ENCODE measurements at regions not wholly inside any gene's neighbourhood (a gene's known extent, or its start where the extent isn't known, plus 50 kb on each side); places are given as distances from the start of the nearest gene placed in this dataset.
"Not testable (repeated sequence)": the region's sequence is repeated elsewhere in the genome, so short reads cannot be mapped to it uniquely, and the experiment has no call there.

DNA sequence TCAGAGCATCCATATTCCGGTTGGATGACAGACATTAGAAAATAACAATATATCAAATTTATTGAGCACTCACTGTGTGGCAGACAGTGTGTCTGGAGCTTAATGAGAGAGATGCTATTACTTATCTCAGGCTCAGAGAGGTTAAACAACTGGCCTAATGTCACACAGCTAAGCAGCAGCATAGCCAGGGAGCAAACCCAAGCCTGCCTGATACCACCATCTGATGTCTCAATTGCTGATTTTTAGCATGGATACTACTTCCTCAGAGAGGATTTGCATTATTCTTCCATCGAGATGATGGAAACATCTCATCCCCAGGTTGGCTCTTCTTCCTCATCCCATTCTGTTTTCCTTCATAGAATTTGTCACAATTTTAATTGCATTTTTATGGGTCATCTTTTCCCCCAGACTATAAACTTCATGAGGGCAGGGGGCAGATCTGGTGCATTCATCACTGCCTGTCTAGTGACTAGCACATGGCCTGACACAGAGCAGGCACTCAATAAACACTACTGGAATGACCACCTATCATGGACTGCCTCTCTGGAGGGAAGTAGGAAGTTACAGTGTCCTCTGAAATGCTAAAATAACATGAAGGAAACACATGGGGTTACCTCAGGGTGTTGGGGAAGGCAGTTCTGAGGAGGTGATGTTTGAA is 344.8 kb upstream of the CCL2 start:
- DNase-seq: no peak

DNA sequence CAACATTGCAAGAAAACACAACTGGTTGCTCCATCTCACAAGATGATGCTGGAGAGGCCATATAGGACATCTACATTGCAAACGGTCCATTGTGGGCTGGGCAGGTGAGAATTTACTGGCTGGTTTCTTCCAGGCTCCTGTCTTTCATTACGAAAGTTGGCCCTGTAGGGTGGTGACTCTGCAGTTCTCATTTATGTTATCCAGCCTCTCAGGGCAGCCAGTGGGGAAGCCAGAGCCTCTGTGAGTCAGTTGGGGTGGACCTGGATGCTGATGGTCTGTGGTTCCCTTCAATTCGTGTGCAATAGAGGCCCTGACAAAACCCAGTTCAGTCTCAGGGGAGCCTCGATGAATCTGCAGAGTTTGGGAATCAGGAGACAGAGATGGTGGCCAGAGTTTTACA is 341.0 kb upstream of the CCL2 start:
- DNase-seq: no peak

DNA sequence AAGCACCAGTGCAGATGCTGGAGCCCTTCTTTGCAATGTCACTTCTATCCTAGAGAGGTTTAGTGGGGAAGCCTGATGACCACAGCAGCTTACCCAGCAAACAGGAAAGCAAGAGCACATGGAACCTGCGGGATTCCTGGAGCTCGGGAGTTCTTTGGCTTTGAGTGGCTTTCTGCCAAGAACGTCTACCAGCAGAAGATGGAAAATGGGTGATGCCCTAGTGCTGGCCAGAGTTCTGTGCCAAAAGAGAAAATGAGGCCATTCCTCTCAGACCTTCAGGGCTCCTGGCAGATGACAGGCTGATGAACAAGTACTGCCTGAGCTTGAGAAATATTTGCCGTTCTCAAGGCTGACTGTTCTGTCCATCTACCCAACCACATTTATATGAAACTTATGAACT is 332.1 kb upstream of the CCL2 start:
- no peak for DNase-seq

DNA sequence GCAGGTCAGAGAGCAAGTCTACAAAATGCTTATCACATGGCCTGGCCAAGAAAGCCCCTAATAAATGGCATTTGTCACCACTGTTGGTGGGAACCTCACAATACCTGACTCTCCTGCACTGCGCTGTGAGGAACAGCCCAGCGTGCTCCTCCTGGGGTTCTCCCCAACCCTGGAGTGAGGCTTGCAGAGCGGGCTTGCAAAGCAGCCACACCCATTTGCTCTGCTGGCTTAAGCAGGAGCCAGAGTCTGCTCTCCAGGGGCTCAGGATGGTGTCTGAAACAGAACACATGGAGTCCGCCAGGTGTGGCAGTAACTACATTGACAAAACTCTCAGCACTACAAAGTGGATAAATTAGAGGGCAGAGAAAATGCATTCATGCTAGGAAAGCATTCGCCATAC is 331.0 kb upstream of the CCL2 start:
- no peak for DNase-seq

DNA sequence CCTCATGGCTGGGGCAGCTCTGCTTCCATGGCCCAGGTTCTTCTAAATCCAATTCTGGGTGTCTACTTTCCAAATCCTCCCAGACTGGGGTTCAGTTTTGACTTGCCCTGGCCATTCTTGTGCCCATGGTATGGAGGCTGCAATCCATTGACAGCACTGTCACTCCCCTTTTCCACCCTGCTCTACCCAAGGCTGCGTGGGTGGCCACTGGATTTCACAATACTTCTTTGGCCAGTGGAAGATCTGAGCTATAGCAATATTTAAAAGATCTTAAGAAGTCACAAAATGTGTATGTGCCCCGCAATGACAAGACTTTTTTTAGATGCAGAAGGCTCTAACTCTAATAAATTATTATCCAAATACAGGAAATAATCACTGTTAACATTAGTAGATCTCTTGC is 329.4 kb upstream of the CCL2 start:
- no peak for DNase-seq

DNA sequence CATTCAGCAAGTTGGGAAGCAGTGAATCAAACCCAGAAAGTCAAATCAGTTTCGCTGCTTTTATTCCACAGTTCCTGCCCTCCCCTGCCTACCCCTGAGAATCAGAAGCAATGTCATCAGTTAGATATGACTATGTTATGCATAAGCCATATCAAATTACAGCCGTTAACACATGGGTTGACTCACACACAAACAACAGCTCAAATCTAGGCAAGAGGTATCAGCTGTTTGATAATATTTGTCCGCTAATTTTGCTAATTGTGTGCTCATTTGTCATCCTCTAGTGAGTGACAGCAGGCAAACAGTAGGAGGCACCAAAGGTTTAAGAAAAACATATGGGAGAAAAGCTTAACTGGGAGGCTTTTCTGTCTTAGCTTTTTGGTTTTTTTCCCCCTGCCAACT is 327.4 kb upstream of the CCL2 start:
- no peak for DNase-seq

DNA sequence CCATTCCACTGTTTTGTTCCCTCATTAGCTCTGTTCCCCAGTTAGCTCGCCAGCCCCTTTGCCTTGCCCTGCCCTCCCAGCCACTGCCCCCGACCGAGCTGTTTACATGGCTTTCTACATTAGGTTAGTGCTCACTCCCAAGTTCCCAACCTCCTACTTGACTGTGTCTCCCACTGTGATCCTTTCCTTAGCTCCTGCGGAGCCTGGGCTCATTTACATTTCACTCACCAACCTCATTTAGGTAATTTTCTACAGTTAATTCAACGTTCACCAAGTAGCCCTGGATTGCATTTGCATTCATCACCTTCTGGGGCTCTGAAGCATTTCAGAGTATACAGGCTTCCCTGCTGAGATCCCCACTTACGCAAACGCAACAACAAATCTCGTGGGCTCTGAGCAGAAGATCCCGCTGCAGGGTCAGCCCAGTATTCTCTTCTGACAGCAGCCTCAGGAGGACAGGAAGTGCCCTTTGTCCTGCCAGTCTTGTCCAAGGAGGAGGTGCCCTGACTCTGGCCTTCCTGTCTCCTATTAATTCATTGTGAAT is 325.8 kb upstream of the CCL2 start:
- no peak for DNase-seq

DNA sequence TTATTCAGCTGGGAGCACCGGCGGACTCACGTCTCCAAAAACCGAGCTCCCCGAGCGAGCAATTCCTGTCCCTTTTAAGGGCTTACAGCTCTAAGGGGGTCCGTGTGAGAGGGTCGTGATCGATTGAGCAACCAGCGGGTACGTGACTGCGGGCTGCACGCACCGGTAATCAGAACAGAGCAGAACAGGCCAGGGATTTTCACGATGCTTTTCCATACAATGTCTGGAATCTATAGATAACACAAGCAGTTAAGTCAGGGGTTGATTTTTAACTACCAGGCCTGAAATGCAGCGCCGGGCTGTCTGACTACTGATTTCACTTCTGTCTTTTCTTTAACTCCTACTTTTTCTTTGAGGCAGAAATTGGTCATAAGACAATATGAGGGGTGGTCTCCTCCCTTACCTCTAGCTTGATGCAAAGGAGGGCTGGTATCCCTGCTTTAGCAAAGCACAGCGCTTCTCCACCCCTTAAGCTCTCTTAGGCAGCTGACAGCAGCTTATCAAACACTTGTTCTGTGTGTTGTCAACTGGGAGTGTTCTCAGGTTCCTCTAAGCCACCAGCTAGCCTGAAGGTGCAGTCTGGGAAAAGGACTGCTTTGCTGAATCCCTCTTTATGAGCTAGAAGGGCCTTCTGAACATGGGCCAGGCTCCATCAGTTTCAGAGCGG is 323.8 kb upstream of the CCL2 start:
- DNase-seq: not testable (repeated sequence)

DNA sequence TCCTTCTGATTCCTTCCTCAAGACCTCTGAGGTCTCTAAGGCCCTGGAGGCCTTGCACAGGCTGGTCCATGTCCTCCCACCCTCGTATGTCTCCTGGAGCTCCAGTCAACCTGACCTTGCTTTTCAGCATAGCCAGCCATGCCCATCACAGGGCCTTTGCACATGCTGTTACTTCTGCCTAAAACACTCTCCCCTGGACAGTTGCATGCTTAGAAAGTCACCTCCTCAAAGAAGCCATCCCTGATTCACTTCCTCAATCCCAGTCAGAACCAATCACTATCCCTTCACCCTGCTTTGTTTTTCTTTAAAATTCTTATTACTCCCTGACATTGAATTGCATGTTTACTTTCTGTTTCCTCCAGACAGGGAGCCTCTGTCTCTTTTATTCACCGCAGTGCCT is 322.1 kb upstream of the CCL2 start:
- no peak for DNase-seq

DNA sequence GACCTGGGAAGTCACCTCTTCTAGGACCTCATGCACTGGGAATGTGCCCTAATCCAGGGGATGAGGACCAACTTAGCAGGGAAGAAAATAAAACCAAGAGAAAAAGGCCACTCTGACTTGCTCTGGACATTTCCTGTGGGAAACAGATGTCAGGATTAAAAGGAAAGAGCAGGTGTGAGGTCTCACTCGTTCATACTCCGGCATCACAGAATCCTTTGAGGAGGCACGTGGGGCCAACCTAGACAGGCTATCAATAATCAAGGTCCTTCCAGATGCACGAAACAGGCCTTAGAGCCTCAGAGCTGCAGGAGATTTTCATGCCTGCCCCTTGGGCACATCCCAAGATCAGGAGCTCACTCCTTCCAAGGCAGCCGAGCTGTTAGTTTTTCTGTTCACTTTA is 321.5 kb upstream of the CCL2 start:
- DNase-seq: no peak

DNA sequence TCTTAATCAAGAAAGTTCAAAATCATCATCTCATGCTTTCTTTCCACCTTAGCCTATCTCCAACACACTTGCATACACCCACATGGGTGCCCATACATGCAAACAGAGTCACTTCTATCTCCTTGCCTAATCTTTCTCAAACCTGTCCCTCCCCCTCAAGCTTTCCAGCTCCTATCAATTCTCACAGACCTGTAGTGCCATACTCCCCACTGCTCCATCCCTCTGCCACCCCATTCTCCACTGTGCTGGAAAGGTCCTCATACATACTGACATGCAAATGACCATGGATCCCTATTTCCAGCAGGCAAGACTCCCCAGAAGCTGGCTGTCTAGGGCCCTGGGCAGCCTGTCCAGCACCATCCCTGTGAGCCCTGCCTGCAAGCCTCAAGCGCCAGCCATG is 320.4 kb upstream of the CCL2 start:
- no peak for DNase-seq

DNA sequence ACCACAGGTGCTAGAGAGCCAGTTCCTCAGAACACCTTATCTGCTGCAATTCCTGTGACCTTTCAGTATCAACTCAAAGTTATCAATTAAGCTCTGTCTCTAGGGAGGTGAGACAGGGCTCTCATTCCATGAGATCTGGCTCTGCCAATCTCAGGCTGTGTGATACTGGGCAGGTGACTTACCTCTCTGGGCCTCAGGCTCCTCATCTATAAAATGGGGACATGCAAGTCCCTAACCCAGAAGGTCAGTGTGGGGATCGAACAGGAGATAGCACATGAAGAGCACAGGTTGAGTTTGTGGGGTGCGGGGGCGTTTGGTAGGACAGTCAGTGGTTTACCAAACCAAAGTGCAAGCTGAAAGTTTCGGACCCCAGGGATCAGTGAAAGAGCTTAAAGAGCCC is 319.3 kb upstream of the CCL2 start:
- no peak for DNase-seq

DNA sequence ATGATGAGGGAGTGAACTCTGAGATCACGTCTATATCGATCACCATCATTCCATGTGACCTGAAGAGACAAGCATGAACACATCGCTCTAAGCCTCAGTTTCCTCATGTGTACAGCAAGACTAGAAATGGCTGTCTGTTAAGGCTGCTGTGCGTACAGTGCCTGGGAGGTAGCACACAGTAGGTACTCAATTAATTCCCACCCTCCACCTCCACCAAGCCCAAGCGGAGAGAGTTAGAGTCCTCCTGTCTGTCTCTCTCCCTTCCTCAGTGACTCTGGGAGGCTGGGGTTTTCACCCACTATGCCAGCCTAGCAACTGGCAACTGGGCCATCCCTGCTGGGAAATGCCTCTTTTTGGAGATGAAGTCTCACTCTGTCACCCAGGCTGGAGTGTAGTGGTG is 318.3 kb upstream of the CCL2 start:
- DNase-seq: no peak

DNA sequence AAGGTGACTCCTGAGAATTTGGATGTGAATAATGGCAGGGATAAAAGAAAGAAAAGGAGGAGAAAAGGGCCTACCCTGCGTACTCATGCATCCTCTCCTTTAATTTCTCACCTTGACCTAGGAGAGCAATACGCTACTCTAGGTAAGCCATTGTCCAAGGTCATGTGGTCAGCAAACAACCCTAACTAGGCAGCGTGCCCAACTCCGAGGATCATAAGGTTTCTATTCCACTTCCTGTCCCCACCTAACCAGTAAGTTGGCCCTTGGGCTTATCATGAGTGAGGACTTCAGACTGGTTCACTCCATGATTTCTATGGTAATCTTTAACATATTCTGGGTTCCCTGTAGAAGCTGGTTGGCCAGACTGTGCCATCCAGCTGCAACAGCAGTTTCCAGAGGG is 315.1 kb upstream of the CCL2 start:
- no peak for DNase-seq

DNA sequence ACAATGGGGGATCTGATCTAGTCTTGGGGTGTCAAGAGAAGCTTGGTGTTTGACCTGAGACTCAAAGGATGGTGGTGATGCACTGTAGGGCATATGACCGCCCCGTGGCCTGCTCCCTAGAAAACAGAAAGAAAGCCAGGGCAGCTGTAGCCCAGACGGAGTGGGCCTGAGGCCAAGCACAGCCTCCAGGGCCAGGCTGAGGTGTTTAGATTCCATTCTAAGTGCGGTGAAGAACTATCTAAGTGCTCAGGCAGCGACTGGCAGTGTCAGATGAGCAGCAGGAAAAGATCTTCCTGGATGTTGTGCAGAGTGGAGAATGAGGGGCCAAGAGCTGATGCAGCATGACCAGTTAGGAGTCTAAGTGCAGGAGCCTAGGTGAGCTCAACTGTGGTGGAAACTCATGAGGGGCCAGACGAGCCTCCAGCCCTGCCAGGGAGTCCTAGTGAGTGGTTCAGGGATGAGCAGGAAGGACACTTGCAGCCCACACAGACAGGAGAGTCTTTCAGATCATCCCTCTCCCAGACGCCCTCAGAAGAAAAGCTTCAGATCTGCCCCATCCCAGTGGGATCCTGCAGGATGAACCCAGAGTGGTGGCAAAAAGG is 314.2 kb upstream of the CCL2 start:
- no peak for DNase-seq

DNA sequence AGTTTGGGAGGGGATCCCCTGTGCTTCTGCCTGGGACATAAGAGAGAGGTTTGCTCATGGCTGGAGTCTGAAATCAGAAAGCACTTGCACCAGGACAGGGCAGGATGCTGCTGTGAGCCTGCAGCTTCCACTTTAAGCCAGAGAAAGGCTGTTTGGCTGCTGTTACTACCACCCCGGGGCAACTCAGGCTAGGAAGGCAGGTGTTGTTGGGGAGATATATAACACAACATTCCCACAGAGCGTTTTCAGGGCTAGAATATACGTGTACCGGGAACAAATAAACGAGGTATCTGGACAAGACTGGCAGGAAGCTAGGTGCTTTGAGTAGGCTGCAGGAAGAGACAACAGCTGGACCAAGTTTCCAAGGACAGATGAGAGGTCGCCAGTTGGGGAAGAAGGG is 313.3 kb upstream of the CCL2 start:
- DNase-seq: no peak

DNA sequence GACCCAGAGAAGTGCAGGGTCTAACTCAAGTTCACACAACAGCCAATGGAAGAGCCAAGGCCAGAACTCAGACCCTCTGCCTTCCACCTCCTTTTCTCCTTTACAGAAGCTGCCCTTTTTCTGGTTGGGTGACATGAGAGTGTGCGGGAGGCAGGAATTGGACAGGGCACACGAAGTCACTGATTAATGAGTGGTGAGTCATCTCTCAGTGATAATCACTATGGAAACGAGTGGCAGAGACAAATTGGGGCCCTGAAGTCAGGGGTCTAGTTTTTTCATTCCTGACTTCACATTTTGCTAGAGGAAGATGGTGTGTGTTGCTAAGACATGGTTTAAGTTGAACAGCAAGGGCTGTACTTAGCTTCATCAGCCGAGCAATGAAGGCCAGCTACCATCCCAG is 312.7 kb upstream of the CCL2 start:
- no peak for DNase-seq

DNA sequence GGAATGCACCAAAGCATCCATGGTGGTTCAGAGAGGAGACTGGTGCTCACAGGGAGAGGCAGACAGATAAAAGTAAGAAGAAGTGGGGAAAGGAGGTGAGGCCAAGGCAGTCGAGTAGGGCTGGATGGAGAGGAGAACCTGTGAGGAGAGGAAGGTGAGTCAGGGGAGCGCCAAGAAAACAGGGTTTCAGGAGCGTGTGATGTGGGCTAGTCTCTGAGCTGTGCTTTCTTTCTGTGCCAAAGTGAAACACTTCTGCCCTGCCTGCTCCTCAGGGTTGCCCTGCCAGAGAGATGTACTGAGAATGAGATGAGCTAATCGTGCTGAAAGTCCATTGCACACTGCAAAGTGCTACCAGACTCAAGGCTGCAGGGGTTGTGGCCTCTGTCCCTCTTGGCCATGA is 310.7 kb upstream of the CCL2 start:
- no peak for DNase-seq

DNA sequence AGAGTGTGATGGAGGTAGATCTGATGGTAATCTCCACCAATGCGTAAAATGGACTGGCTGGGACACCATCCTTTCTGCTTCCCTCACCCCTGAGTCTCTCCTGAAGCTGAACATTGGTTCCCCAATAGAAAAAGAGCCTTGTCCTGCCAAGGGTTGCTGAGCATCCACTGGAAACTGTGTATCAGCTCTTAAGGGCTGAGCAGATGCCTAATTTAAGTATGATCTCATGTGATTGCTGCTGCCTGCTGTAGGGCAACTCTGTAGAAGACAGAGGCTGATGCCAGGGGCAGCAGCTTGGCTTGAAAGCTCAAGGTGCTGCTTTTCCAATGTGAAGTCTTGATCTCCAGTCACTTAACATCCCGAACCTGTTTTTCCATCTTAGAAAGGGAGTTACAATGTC is 310.3 kb upstream of the CCL2 start:
- no peak for DNase-seq

DNA sequence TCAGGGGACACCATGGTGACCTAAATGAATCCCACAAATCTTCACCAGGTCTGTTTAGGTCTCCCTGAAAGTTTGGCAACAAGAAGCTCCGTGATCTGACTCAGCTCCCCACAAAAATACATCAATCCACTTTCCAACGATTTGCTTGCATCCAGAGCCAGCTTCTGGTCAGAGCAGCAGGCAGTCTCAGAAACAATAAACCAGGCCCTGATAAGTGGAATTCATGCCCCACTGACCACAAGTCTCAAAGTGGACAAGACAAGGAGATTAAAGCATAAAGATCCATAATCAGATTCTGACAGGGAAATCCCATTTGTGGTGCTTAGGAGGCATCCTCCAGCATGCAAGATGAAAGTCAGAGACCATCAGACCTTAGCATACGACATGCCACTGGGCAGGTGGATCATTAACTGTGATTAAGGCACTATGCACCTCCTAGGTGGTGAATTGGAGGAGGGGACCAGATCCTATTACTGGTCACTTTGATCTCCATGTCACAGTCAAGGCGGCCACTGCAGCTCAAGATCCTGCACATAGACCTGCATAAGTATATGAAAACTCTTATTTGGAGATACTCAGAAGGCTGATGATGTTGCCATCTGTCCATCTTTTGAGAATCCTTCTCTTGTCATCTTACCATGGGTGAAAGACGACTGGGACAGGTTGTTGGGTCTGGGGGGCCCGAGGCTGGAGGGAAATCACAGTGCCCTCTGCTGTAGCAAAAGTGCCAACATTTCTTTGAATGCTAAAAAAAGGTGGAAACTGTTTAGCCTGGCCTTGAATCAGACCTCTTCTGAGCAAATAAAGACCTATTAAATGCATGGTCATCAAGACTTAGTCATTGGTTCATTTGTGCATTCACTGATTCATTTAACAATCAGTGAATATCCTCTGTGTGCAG is 309.2 kb upstream of the CCL2 start:
- no peak for DNase-seq

DNA sequence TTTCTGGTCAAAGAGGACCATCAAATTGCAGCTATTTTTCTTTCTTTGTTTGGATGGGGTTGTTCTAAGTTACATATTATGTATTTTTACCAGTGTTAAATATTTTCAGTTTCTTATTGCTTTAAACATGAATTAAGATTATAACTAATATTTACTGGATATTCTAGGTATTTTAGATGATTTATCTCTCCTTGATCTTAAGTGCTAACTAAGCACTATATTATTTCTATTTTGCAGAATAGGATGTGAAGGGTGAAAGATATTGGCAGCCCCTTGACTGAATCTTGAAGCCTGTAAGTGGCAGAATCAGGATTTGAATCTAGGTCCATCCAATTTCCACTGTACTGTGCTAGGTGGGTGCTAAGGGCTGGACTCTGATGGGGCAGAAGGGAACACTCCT is 307.3 kb upstream of the CCL2 start:
- DNase-seq: no peak

DNA sequence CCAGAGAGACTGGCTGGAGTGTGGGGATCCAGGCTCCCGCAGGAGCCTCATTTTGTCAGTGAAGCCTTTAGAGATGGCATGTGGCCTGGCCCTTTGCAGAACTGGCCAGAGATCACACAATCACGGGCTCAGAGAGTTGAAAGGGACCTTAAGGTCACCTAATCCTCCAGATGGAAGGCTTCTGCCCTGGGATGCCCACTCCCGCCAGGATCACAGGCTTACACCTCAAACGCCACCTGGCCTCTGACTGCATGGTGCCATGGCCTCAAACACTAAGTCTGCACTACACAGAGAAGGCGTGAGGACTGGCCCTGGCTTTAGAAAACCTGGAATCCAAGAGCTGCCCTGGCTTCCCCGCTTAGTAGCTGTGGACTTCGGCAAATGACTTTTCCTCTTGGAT is 306.8 kb upstream of the CCL2 start:
- no peak for DNase-seq

DNA sequence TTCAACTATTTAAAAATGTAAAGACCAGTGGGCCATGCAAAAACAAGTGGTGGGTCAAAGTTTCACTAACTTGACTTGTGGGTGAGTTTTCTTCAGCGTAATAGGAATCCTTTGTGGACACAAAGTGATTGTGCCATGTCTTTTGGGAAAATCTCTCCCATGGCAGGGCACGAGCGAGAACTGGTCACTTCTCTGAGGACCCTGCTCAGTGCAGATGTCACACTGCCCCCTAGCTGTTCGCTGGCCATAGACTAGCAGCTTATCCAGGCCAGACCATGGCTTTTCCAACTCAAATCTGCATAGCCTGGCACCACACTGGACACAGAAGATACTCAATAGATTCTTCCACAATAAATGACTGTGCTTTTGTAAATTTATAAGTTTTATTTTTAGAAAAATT is 306.0 kb upstream of the CCL2 start:
- DNase-seq: no peak

DNA sequence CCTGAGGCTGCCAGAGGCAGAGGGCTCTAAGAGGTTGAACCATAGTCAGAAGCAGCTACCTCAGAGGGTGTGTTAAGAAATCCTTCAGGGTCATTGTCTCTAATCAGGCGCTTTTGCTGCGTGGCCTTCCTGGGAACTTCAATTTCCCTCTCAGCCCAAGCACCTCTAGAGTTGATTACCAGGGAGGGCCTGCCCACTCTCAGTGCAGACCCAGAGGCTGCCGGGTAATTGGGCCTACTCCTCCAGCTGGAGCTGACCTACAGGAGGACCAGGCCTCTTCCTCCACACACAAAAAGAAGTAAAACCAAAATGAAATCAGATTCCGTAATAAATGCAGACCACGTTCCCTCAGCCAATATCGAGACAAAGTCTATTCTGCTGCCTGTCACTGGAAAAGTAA is 305.0 kb upstream of the CCL2 start:
- no peak for DNase-seq
